Liver (tissue), 8 donors: ENCODE measurements at regions not wholly inside any gene's neighbourhood (a gene's known extent, or its start where the extent isn't known, plus 50 kb on each side); places are given as distances from the start of the nearest gene placed in this dataset.
"Not testable (repeated sequence)": the region's sequence is repeated elsewhere in the genome, so short reads cannot be mapped to it uniquely, and the experiment has no call there.

ENCODE experiments used
- DNase-seq: peaks from one replicate; pipeline ENCODE4 v3.0.0-alpha.2; 2017; ENCODE audit warnings: low spot score
- H3K27ac ChIP-seq, 2 donors: one replicate each; pipeline ENCODE4 v1.7.0; 2013; ENCODE audit warnings: inconsistent platforms in 2 of 2, low read length in 2 of 2, control low read depth in 1 of 2, low read depth in 1 of 2, mild to moderate bottlenecking in 1 of 2
- H3K27me3 ChIP-seq, 4 donors: one replicate each; pipeline versions ENCODE4 v1.6.1 to v1.7.0; 2013; ENCODE audit warnings: low read length in 3 of 4, inconsistent platforms in 1 of 4, mild to moderate bottlenecking in 1 of 4, moderate library complexity in 1 of 4; ENCODE audit not compliant: control insufficient read depth in 4 of 4, insufficient read depth in 4 of 4
- H3K36me3 ChIP-seq, 4 donors: one replicate each; pipeline versions ENCODE4 v1.6.1 to v1.7.0; 2013; ENCODE audit warnings: low read length in 3 of 4, mild to moderate bottlenecking in 3 of 4, low read depth in 1 of 4, moderate library complexity in 1 of 4; ENCODE audit not compliant: control insufficient read depth in 4 of 4, insufficient read depth in 3 of 4
- H3K4me1 ChIP-seq, 4 donors: one replicate each; pipeline versions ENCODE4 v1.6.1 to v1.7.0; 2013; ENCODE audit warnings: low read length in 3 of 4, mild to moderate bottlenecking in 3 of 4, moderate library complexity in 1 of 4; ENCODE audit not compliant: control insufficient read depth in 4 of 4, insufficient read depth in 4 of 4
- H3K4me3 ChIP-seq, 3 donors: one replicate each; pipeline versions ENCODE4 v1.6.1 to v1.7.0; 2013; ENCODE audit warnings: low read length in 3 of 3, control low read depth in 1 of 3, low read depth in 1 of 3, mild to moderate bottlenecking in 1 of 3
- H3K9ac ChIP-seq, 2 donors: one replicate each; pipeline ENCODE4 v1.7.0; 2013; ENCODE audit warnings: low read length in 2 of 2, mild to moderate bottlenecking in 2 of 2, moderate library complexity in 2 of 2, control low read depth in 1 of 2, low read depth in 1 of 2
- H3K9me3 ChIP-seq, 4 donors: one replicate each; pipeline versions ENCODE4 v1.6.1 to v1.7.0; 2013; ENCODE audit warnings: low read length in 3 of 4; ENCODE audit not compliant: control insufficient read depth in 4 of 4
- CTCF ChIP-seq: fragments of 150-350 bp; IDR thresholded peaks from 2 replicates; pipeline ENCODE4 v1.5.1; 2017; ENCODE audit warnings: improper control_type of control experiment, low read depth, low read length; ENCODE audit not compliant: missing input control
- EGR1 ChIP-seq, 2 donors: IDR thresholded peaks; 2 replicates each; pipeline ENCODE4 v1.6.1; 2016 to 2018; ENCODE audit warnings: antibody characterized with exemption in 2 of 2, low read depth in 2 of 2
- FOXA1 ChIP-seq: IDR thresholded peaks from 2 replicates; pipeline ENCODE4 v1.6.1; 2016; ENCODE audit warnings: antibody characterized with exemption
- FOXA2 ChIP-seq: IDR thresholded peaks from 2 replicates; pipeline ENCODE4 v1.6.1; 2016; ENCODE audit warnings: antibody characterized with exemption
- HNF4G ChIP-seq: IDR thresholded peaks from 2 replicates; pipeline ENCODE4 v1.6.1; 2016; ENCODE audit warnings: antibody characterized with exemption
- JUND ChIP-seq, 2 donors: IDR thresholded peaks; 2 replicates each; pipeline ENCODE4 v1.6.1; 2016; ENCODE audit warnings: antibody characterized with exemption in 2 of 2
- MAX ChIP-seq: IDR thresholded peaks from 2 replicates; pipeline ENCODE4 v1.6.1; 2016; ENCODE audit warnings: antibody characterized with exemption
- NR2F2 ChIP-seq: IDR thresholded peaks from 2 replicates; pipeline ENCODE4 v1.6.1; 2016; ENCODE audit warnings: antibody characterized with exemption
- RAD21 ChIP-seq, 2 donors: IDR thresholded peaks; 2 replicates each; pipeline ENCODE4 v1.6.1; 2016; ENCODE audit warnings: antibody characterized with exemption in 2 of 2, mild to moderate bottlenecking in 2 of 2
- SP1 ChIP-seq: IDR thresholded peaks from 2 replicates; pipeline ENCODE4 v1.6.1; 2018; ENCODE audit warnings: antibody characterized with exemption, mild to moderate bottlenecking
- YY1 ChIP-seq: IDR thresholded peaks from 2 replicates; pipeline ENCODE4 v1.6.1; 2016; ENCODE audit warnings: antibody characterized with exemption, mild to moderate bottlenecking
- WGBS: extraction: QIAGEN DNeasy Blood & Tissue Kit; methylation state at CpG from one replicate; pipeline ENCODE4 v1.1.7; 2013; 5-methylcytosine and 5-hydroxymethylcytosine counted together
- TF ChIP-seq, protein P1 (sequence below): IDR thresholded peaks from 2 replicates; pipeline ENCODE4 v1.6.1; 2016; ENCODE audit warnings: antibody characterized with exemption
- TF ChIP-seq, protein P2 (sequence below): IDR thresholded peaks from 2 replicates; pipeline ENCODE4 v1.6.1; 2016; ENCODE audit warnings: antibody characterized with exemption
- donor health status: healthy.
- donor health status: healthy.
- donor health status: healthy.
- donor health status: healthy.
- donor health status: healthy.

DNA sequence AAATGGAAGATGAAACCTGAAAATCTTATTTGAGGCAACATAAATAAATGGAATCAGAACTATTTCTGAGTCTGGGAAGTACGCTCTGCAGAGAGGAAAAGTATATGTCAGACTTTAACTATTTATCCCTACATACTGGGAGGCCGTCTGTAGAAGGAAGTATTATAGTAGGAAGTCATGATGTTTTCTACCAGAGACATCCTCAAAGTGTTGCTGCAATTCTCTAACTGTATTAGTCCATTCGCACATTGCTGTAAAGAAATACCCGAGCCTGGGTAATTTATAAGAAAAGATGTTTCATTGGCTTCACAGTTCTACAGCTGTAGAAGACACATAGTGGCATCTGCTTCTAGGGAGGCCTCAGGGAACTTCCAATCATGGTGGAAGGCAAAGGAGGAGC lies 88.7 kb upstream of the TBL1X start:
- no peaks in the 10 kb centered on the region for H3K36me3 ChIP-seq
- 89% methylated on average over 4 of the region's 4 CpGs for WGBS
- no peaks in the 10 kb centered on the region for H3K4me1 ChIP-seq
- no peak for TF ChIP-seq EGR1 (IDR thresholded peaks at IDR 0.05; ENCODE audit: low read depth in 2 of 2)
- TF ChIP-seq FOXA2 = no peak
- TF ChIP-seq MAX = no peak
- no peak for TF ChIP-seq SP1
- no peak for TF ChIP-seq YY1
- TF ChIP-seq FOXA1 = no peak
- no peak overlapping the region for H3K4me3 ChIP-seq
- no peaks in the 10 kb centered on the region for H3K27me3 ChIP-seq
- H3K9me3 ChIP-seq = no peaks in the 10 kb centered on the region
- no peak for DNase-seq
- no peak overlapping the region for H3K27ac ChIP-seq
- H3K9ac ChIP-seq = no peak overlapping the region

DNA sequence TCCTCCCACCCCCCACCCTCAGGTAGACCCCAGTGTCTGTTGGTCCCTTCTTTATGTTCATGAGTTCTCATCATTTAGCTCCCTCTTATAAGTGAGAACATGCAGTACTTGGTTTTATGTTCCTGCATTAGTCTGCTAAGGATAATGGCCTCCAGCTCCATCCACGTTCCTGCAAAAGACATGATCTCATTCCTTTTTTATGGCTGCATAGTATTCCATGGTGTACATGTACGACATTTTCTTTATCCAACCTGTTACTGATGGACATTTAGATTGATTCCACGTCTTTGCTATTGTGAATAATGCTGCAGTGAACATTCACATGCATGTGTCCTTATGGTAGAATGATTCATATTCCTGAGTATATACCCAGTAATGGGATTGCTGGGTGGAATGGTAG lies 87.6 kb upstream of the TBL1X start:
- H3K4me1 ChIP-seq, H3K27me3 ChIP-seq, H3K4me3 ChIP-seq, H3K27ac ChIP-seq, H3K9ac ChIP-seq, H3K36me3 ChIP-seq, DNase-seq, H3K9me3 ChIP-seq: not testable (repeated sequence)
- over 99% methylated on average over 3 of the region's 3 CpGs for WGBS

DNA sequence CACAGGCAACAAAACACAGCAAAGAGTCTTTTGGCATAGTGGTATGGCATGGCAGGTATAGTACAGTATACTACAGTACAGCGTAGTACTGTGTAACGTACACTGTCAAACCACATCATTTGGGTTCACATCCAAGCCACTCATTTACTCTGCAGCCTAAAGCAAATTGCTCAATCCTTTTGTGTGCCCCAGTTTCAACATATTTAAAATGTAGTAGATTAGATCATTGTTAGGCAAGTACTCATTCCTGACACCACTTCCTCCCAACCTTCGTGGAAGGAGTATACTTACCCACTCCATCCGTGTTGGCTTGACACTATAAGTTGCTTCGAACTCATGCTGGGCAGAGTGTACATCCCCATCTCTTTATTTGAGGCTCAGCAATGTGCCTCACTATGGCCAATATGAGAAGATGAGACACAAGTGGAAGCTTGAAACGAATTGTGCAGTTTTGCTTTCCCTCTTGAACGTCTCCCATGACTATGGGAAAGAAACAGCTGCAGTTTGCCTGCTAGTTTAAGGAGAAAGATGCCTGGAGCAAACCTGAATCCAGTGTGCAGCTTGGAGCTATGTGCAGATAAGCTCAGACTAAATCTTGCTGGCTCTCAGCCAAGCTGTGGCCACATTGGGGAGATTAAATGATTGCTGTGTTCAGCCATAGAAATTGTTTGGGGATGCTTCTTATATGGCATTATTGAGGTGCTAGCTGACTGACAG lies 85.7 kb upstream of the TBL1X start:
- DNase-seq = no peak
- Histone ChIP-seq H3K27ac (no peak overlapping the region), H3K27me3 (no peaks in the 10 kb centered on the region), H3K36me3 (no peaks in the 10 kb centered on the region), H3K9me3 (no peaks in the 10 kb centered on the region), H3K4me3 (no peak overlapping the region), H3K4me1 (no peaks in the 10 kb centered on the region), H3K9ac (no peak overlapping the region)
- TF ChIP-seq JUND (IDR thresholded peaks at IDR 0.05) (no peak), RAD21 (IDR thresholded peaks at IDR 0.05) (no peak), SP1 (no peak), HNF4G (no peak), CTCF (no peak), MAX (no peak), YY1 (no peak), NR2F2 (no peak)
- TF ChIP-seq, protein P1, sequence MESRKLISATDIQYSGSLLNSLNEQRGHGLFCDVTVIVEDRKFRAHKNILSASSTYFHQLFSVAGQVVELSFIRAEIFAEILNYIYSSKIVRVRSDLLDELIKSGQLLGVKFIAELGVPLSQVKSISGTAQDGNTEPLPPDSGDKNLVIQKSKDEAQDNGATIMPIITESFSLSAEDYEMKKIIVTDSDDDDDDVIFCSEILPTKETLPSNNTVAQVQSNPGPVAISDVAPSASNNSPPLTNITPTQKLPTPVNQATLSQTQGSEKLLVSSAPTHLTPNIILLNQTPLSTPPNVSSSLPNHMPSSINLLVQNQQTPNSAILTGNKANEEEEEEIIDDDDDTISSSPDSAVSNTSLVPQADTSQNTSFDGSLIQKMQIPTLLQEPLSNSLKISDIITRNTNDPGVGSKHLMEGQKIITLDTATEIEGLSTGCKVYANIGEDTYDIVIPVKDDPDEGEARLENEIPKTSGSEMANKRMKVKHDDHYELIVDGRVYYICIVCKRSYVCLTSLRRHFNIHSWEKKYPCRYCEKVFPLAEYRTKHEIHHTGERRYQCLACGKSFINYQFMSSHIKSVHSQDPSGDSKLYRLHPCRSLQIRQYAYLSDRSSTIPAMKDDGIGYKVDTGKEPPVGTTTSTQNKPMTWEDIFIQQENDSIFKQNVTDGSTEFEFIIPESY = no peak
- TF ChIP-seq, protein P2, sequence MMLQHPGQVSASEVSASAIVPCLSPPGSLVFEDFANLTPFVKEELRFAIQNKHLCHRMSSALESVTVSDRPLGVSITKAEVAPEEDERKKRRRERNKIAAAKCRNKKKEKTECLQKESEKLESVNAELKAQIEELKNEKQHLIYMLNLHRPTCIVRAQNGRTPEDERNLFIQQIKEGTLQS = no peak
- 79% methylated on average over 7 of the region's 7 CpGs for WGBS
